Mesothelial cell of epicardium (in vitro differentiated cells): ENCODE measurements at regions not wholly inside any gene's neighbourhood (a gene's known extent, or its start where the extent isn't known, plus 50 kb on each side); places are given as distances from the start of the nearest gene placed in this dataset.
"Not testable (repeated sequence)": the region's sequence is repeated elsewhere in the genome, so short reads cannot be mapped to it uniquely, and the experiment has no call there.

ENCODE experiments used
- DNase-seq, 2 experiments: peaks; one replicate each; pipeline ENCODE4 v3.0.0; 2021; ENCODE audit warnings: low spot score in 2 of 2; ENCODE audit not compliant: unreplicated experiment in 2 of 2
- H3K27ac Mint-ChIP-seq: 2 replicates; pipeline ENCODE4 v1.8.0; 2021; ENCODE audit warnings: mixed read lengths
- H3K27me3 Mint-ChIP-seq: 2 replicates; pipeline ENCODE4 v1.8.0; 2021; ENCODE audit warnings: low read depth, mixed read lengths
- H3K36me3 Mint-ChIP-seq: 2 replicates; pipeline ENCODE4 v1.8.0; 2021; ENCODE audit warnings: mixed read lengths
- H3K4me1 Mint-ChIP-seq: 2 replicates; pipeline ENCODE4 v1.8.0; 2021; ENCODE audit warnings: mixed read lengths
- H3K4me3 Mint-ChIP-seq: 2 replicates; pipeline ENCODE4 v1.8.0; 2021; ENCODE audit warnings: mild to moderate bottlenecking, moderate library complexity, mixed read lengths
- H3K9me3 Mint-ChIP-seq: 2 replicates; pipeline ENCODE4 v1.8.0; 2021; ENCODE audit warnings: mixed read lengths
- CTCF ChIP-seq: fragments of 200-600 bp; sonication (generic); IDR thresholded peaks from one replicate; pipeline ENCODE4 v1.5.0; 2021; ENCODE audit warnings: antibody characterized with exemption; ENCODE audit not compliant: unreplicated experiment

- peaks cover 8% of the 10 kb centered on the region for H3K9me3 Mint-ChIP-seq
- no peak overlapping the region for H3K27ac Mint-ChIP-seq
- H3K36me3 Mint-ChIP-seq, result no peaks in the 10 kb centered on the region
- no peaks in the 10 kb centered on the region for H3K4me1 Mint-ChIP-seq
- TF ChIP-seq CTCF, result no peak
- H3K27me3 Mint-ChIP-seq, result no peaks in the 10 kb centered on the region
- no peak overlapping the region for H3K4me3 Mint-ChIP-seq
- no peak for DNase-seq
Observed at GRCh38 chrX:140022482-140022881, 57.2 kb upstream of the CXorf66 start.

GRCh38 chrX:140019134-140019533 is 53.8 kb upstream of the CXorf66 start:
- H3K9me3 Mint-ChIP-seq, result peaks cover 13% of the 10 kb centered on the region
- not testable (repeated sequence) for H3K36me3 Mint-ChIP-seq, DNase-seq, H3K27me3 Mint-ChIP-seq, H3K27ac Mint-ChIP-seq, H3K4me3 Mint-ChIP-seq, H3K4me1 Mint-ChIP-seq
